Activated T-cell treated with anti-CD3 and anti-CD28 coated beads, Interleukin-2, amount 50 U/mL, for 72 hours (primary cell): ENCODE measurements at regions not wholly inside any gene's neighbourhood (a gene's known extent, or its start where the extent isn't known, plus 50 kb on each side); places are given as distances from the start of the nearest gene placed in this dataset.

Experiments
- ATAC-seq, 2 donors: fragments of 150-1000 bp; cut with Tn5 transposase; replicated peaks in 1 of 2; 2 replicates each; pipeline ENCODE4 v1.10.0; 2021; ENCODE audit warnings: moderate library complexity in 2 of 2, mild to moderate bottlenecking in 1 of 2
- DNase-seq, 2 donors: peaks; one replicate each; pipeline ENCODE4 v3.0.0; 2021 to 2022; ENCODE audit warnings: mixed read lengths in 1 of 2
- H3K27ac Mint-ChIP-seq: one replicate; pipeline ENCODE4 v1.8.0; 2022; ENCODE audit warnings: mild to moderate bottlenecking, moderate library complexity, mixed read lengths
- H3K27me3 Mint-ChIP-seq: one replicate; pipeline ENCODE4 v1.8.0; 2022; ENCODE audit warnings: low read depth, mixed read lengths
- H3K36me3 Mint-ChIP-seq, 2 donors: one replicate each; pipeline ENCODE4 v1.8.0; 2022; ENCODE audit warnings: mixed read lengths in 2 of 2, mild to moderate bottlenecking in 1 of 2; ENCODE audit not compliant: insufficient read depth in 2 of 2
- H3K4me1 Mint-ChIP-seq: one replicate; pipeline ENCODE4 v1.8.0; 2022; ENCODE audit warnings: low read depth, mixed read lengths
- H3K4me3 Mint-ChIP-seq, 2 donors: one replicate each; pipeline ENCODE4 v1.8.0; 2022; ENCODE audit warnings: mild to moderate bottlenecking in 2 of 2, mixed read lengths in 2 of 2, moderate library complexity in 2 of 2
- H3K9me3 Mint-ChIP-seq, 2 donors: one replicate each; pipeline ENCODE4 v1.8.0; 2022; ENCODE audit warnings: mixed read lengths in 2 of 2

DNA sequence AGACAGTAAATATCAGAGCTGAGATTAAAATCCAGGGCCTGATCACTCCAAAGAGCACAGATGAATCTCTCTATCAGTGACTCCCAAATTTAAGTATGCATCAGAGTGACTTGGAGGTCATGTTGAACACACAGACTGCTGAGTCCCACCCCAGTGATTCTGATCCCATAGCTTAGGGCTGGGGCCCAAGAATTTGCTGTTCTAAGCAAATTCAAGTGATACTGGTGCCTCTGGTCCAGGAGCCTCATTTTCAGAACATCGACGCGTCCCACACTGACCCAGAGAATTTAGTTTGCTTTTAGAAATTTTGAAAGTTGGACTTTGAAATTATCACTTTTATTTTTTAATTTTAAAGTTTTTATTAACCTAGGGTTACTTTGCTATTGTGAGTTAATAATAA lies 72.7 kb upstream of the NETO1 start:
- Mint-ChIP-seq H3K27ac (no peak overlapping the region), H3K4me1 (no peaks in the 10 kb centered on the region), H3K4me3 (no peak overlapping the region), H3K27me3 (no peaks in the 10 kb centered on the region), H3K36me3 (peaks cover 0 to 1% of the 10 kb centered on the region in 2 donors), H3K9me3 (peaks cover 1 to 2% of the 10 kb centered on the region in 2 donors)
- DNase-seq: no peak
- no peak for ATAC-seq

GRCh38 chr18:72935744-72936143 lies 68.0 kb upstream of the NETO1 start:
- Mint-ChIP-seq H3K27ac (no peak overlapping the region), H3K9me3 (peaks cover 0 to 1% of the 10 kb centered on the region in 2 donors)
- no peak for ATAC-seq

DNA sequence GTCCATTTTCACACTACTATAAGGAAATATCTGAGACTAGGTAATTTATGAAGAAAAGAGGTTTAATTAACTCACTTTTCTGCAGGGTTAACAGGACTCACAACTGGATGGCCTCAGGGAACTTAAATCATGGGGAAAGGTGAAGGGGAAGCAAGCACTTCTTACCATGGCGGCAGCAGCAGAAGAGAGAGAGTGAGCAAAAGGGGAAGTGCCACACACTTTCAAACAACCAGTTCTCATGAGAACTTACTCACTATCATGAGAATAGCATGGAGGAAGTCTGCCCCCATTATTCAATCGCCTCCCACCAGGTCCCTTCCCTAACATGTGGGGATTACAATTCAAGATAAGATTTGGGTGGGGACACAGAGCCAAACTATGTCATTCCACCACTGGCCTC lies 55.1 kb upstream of the NETO1 start:
- H3K27ac Mint-ChIP-seq: no peak overlapping the region
- H3K9me3 Mint-ChIP-seq: peaks cover 15 to 20% of the 10 kb centered on the region in 2 donors
- H3K36me3 Mint-ChIP-seq: peaks cover 0 to 2% of the 10 kb centered on the region in 2 donors
- no peak for DNase-seq
- no peak overlapping the region for H3K4me3 Mint-ChIP-seq
- H3K27me3 Mint-ChIP-seq: no peaks in the 10 kb centered on the region
- no peaks in the 10 kb centered on the region for H3K4me1 Mint-ChIP-seq
- no peak for ATAC-seq

More at GRCh38 chr18:72935744-72936143, 68.0 kb upstream of the NETO1 start:
- H3K27me3 Mint-ChIP-seq: no peaks in the 10 kb centered on the region
- peaks cover 0 to 1% of the 10 kb centered on the region in 2 donors for H3K36me3 Mint-ChIP-seq
- DNase-seq: no peak
- H3K4me3 Mint-ChIP-seq: no peak overlapping the region
- H3K4me1 Mint-ChIP-seq: no peaks in the 10 kb centered on the region
